Endothelial cell of umbilical vein (primary cell): ENCODE measurements at regions not wholly inside any gene's neighbourhood (a gene's known extent, or its start where the extent isn't known, plus 50 kb on each side); places are given as distances from the start of the nearest gene placed in this dataset.

Source experiments
- BruUV-seq: library from RNA; stranded (reverse); fragments of 400-500 nt; replicated peaks from 2 replicates; lab custom pipeline; 2021; lab: Mats Ljungman, UMichigan
- CTCF ChIA-PET: fragments of 300-600, 350-600 bp; sonication (Branson Sonifier 250); formaldehyde crosslinking; loops from one replicate; lab custom pipeline; 2021; ENCODE audit warnings: antibody characterized with exemption, inconsistent platforms; lab: Charles Lee
- POLR2A ChIA-PET: fragments of 300-600, 350-600 bp; sonication (Branson Sonifier 250); formaldehyde crosslinking; loops from one replicate; lab custom pipeline; 2021; ENCODE audit warnings: antibody characterized with exemption, inconsistent platforms; lab: Charles Lee
- DNase-seq: peaks from one replicate; pipeline ENCODE4 v3.0.0-alpha.2; 2011; ENCODE audit warnings: low read depth, low spot score
- FAIRE-seq: peaks from 2 replicates; lab custom pipeline; 2011; peaks lifted over from hg19 to GRCh38; lab: Jason Lieb, UNC
- H2AFZ ChIP-seq: 2 replicates; pipeline ENCODE4 v1.6.0; 2012; ENCODE audit warnings: low read depth, low read length, control low read depth, inconsistent platforms
- H3K27ac ChIP-seq: 2 replicates; pipeline ENCODE4 v1.5.1; 2011; ENCODE audit warnings: low read depth, mild to moderate bottlenecking, control low read depth, low read length, moderate library complexity; ENCODE audit not compliant: insufficient read depth
- H3K27me3 ChIP-seq, 2 experiments: 2 replicates each; pipeline versions ENCODE4 v1.6.0 to v1.6.1; 2011; ENCODE audit warnings: low read length in 2 of 2, mixed read lengths in 1 of 2; ENCODE audit not compliant: control insufficient read depth in 2 of 2, insufficient read depth in 2 of 2
- H3K36me3 ChIP-seq, 2 experiments: 2 replicates in 1 of 2; 3 replicates in 1 of 2; pipeline ENCODE4 v1.5.1; 2011; ENCODE audit warnings: low read length in 2 of 2, mild to moderate bottlenecking in 1 of 2, moderate library complexity in 1 of 2; ENCODE audit not compliant: control insufficient read depth in 2 of 2, insufficient read depth in 2 of 2; ENCODE audit errors: extremely low read depth in 1 of 2
- H3K4me1 ChIP-seq: 3 replicates; pipeline ENCODE4 v1.5.1; 2011; ENCODE audit warnings: mild to moderate bottlenecking, low read length; ENCODE audit not compliant: control insufficient read depth, insufficient read depth; ENCODE audit errors: extremely low read depth
- H3K4me2 ChIP-seq: 2 replicates; pipeline ENCODE4 v1.6.1; 2011; ENCODE audit warnings: low read length, control low read depth, mixed read lengths; ENCODE audit not compliant: insufficient read depth
- H3K4me3 ChIP-seq, 3 experiments: fragments of 200-600 bp in 1 of 3; sonication (generic), shearing (Covaris generic) in 1 of 3; replicated peaks in 1 of 3; 2 replicates each; pipeline ENCODE4 v1.5.1; 2011 to 2016; ENCODE audit warnings: control low read depth in 3 of 3, low read length in 3 of 3, mild to moderate bottlenecking in 2 of 3, inconsistent platforms in 1 of 3, low read depth in 1 of 3, moderate library complexity in 1 of 3; ENCODE audit not compliant: insufficient read depth in 1 of 3
- H3K79me2 ChIP-seq: 2 replicates; pipeline ENCODE4 v1.6.0; 2012; ENCODE audit warnings: low read length, inconsistent platforms; ENCODE audit not compliant: control insufficient read depth, insufficient read depth
- H3K9ac ChIP-seq: replicated peaks from 2 replicates; pipeline ENCODE3; 2011; ENCODE audit warnings: low read length, control low read depth; ENCODE audit not compliant: insufficient read depth; ENCODE audit errors: extremely low read depth
- H3K9me1 ChIP-seq: replicated peaks from 3 replicates; pipeline ENCODE4 v1.6.0; 2011; ENCODE audit warnings: mild to moderate bottlenecking, low read length; ENCODE audit not compliant: control insufficient read depth, insufficient read depth; ENCODE audit errors: extremely low read depth
- H3K9me3 ChIP-seq: replicated peaks from 2 replicates; pipeline ENCODE4 v1.5.1; 2012; ENCODE audit warnings: low read length, inconsistent platforms; ENCODE audit not compliant: control insufficient read depth, insufficient read depth
- H4K20me1 ChIP-seq: replicated peaks from 2 replicates; pipeline ENCODE3; 2011; ENCODE audit warnings: mild to moderate bottlenecking, low read length; ENCODE audit not compliant: control insufficient read depth, insufficient read depth; ENCODE audit errors: extremely low read depth
- CTCF ChIP-seq, 2 donors: IDR thresholded peaks; 1 replicate in 1 of 2; 2 replicates in 1 of 2; pipeline ENCODE4 v1.5.1; 2011; ENCODE audit warnings: low read length in 2 of 2, mild to moderate bottlenecking in 2 of 2, moderate library complexity in 2 of 2, control low read depth in 1 of 2, inconsistent platforms in 1 of 2, low read depth in 1 of 2; ENCODE audit not compliant: insufficient read depth in 1 of 2; ENCODE audit errors: extremely low read depth in 1 of 2
- EZH2 ChIP-seq: IDR thresholded peaks from 2 replicates; pipeline ENCODE4 v1.6.1; 2012; ENCODE audit warnings: borderline replicate concordance, low read depth, mild to moderate bottlenecking, moderate library complexity, low read length, inconsistent platforms; ENCODE audit not compliant: severe bottlenecking
- FOS ChIP-seq: IDR thresholded peaks from 2 replicates; pipeline ENCODE4 v1.6.1; 2011; ENCODE audit warnings: mild to moderate bottlenecking, low read length, moderate library complexity, borderline replicate concordance; ENCODE audit not compliant: insufficient read depth
- GATA2 ChIP-seq: IDR thresholded peaks from 2 replicates; pipeline ENCODE4 v1.7.0; 2011; ENCODE audit warnings: low read depth, mild to moderate bottlenecking, moderate library complexity, mixed read lengths, low read length; ENCODE audit not compliant: insufficient read length, insufficient read depth
- JUN ChIP-seq: IDR thresholded peaks from 2 replicates; pipeline ENCODE4 v1.6.1; 2011; ENCODE audit warnings: borderline replicate concordance, low read depth; ENCODE audit not compliant: insufficient read length, insufficient read depth
- MAX ChIP-seq: IDR thresholded peaks from 2 replicates; pipeline ENCODE4 v1.6.1; 2011; ENCODE audit not compliant: insufficient read depth, insufficient read length
- MYC ChIP-seq: IDR thresholded peaks from one replicate; pipeline ENCODE4 v1.6.1; 2011; ENCODE audit warnings: mild to moderate bottlenecking, low read depth, low read length
- POLR2A ChIP-seq: IDR thresholded peaks from 2 replicates; pipeline ENCODE4 v1.6.1; 2012; ENCODE audit warnings: low read depth, mild to moderate bottlenecking, control low read depth, low read length
- POLR2AphosphoS5 ChIP-seq: IDR thresholded peaks from 2 replicates; pipeline ENCODE4 v1.6.1; 2012; ENCODE audit warnings: low read depth, mild to moderate bottlenecking, control low read depth, low read length, moderate library complexity; ENCODE audit not compliant: insufficient read depth
- dilution Hi-C: fragments of 300-500 bp; cut with MboI; formaldehyde crosslinking; loops from one replicate; pipeline ENCODE4 v1.15.0; 2019; ENCODE audit warnings: low sequenced_read_pairs; ENCODE audit not compliant: extremely low pct_ligation_motif_present
- intact Hi-C: fragments of 100-400 bp; cut with micrococcal nuclease; formaldehyde crosslinking; loops from one replicate; pipeline ENCODE4 v1.10.0; 2022

GRCh38 chr7:41010967-41011366 lies 691.9 kb downstream of the INHBA start:
- peaks cover 8% of the 10 kb centered on the region for H3K4me1 ChIP-seq
- H3K36me3 ChIP-seq, result no peaks in the 10 kb centered on the region
- no peaks in the 10 kb centered on the region for H3K9me3 ChIP-seq
- H3K27ac ChIP-seq, result peak overlapping the region; percentile 14
- H3K9ac ChIP-seq, result peak overlapping the region; percentile 4
- no peak overlapping the region for H2AFZ ChIP-seq
- intact Hi-C loops, result loop anchor here (1.0 to 2.0 kb wide), 2 partner anchors 179 to 570 kb away; no protein-coding TSS in a partner anchor
- no peaks in the 10 kb centered on the region for H3K9me1 ChIP-seq
- no TSS peak for BruUV-seq
- FAIRE-seq (peak; percentile 85), DNase-seq (peak; percentile 70)
- no peak overlapping the region for H3K4me3 ChIP-seq
- CTCF ChIA-PET, result interaction anchor here (0.8 to 3.3 kb wide), 7 partner anchors 12 to 699 kb away, joined by 3 to 17 read pairs (median 5); partner anchors contain the start of gene INHBA
- dilution Hi-C loops, result no loop called here
- no peaks in the 10 kb centered on the region for H3K79me2 ChIP-seq
- H3K4me2 ChIP-seq, result peak overlapping the region; percentile 16
- H3K27me3 ChIP-seq, result no peaks in the 10 kb centered on the region
- POLR2A ChIA-PET, result no interaction called here
- TF ChIP-seq EZH2 (no peak), POLR2AphosphoS5 (peak; percentile 49), POLR2A (peak; percentile 22), MAX (no peak), MYC (no peak), FOS (no peak), GATA2 (peak; percentile 30), JUN (peak; percentile 40), CTCF (IDR thresholded peaks at IDR 0.05; ENCODE audit: extremely low read depth in 1 of 2, insufficient read depth in 1 of 2, low read depth in 1 of 2, low read length in 2 of 2) (no peak)
- no peaks in the 10 kb centered on the region for H4K20me1 ChIP-seq
